WTC11 (cell line): ENCODE measurements at regions not wholly inside any gene's neighbourhood (a gene's known extent, or its start where the extent isn't known, plus 50 kb on each side); places are given as distances from the start of the nearest gene placed in this dataset.

Experiments used
- ATAC-seq: fragments of 200-7000 bp; cut with Tn5 transposase; 2 replicates; pipeline ENCODE4 v1.10.0; 2021; ENCODE audit warnings: mild to moderate bottlenecking, moderate library complexity
- CTCF ChIA-PET: fragments of 300-600 bp; sonication (Branson Sonifier 250); formaldehyde crosslinking; loops from one replicate; lab custom pipeline; 2021; ENCODE audit warnings: antibody characterized with exemption; lab: Charles Lee
- POLR2A ChIA-PET: fragments of 350-600 bp; sonication (Branson Sonifier 250); formaldehyde crosslinking; loops from one replicate; lab custom pipeline; 2021; ENCODE audit warnings: antibody characterized with exemption; lab: Charles Lee
- DNase-seq: peaks from one replicate; pipeline ENCODE4 v3.0.0; 2021; ENCODE audit warnings: low spot score
- H3K27ac Mint-ChIP-seq: 2 replicates; pipeline ENCODE4 v1.8.0; 2021; ENCODE audit warnings: mixed read lengths
- H3K27me3 Mint-ChIP-seq: 2 replicates; pipeline ENCODE4 v1.8.0; 2021; ENCODE audit warnings: low read depth, mild to moderate bottlenecking, moderate library complexity, mixed read lengths
- H3K36me3 Mint-ChIP-seq: 2 replicates; pipeline ENCODE4 v1.8.0; 2021; ENCODE audit warnings: mixed read lengths
- H3K4me1 Mint-ChIP-seq: 2 replicates; pipeline ENCODE4 v1.8.0; 2022; ENCODE audit warnings: mixed read lengths
- H3K4me3 Mint-ChIP-seq: 2 replicates; pipeline ENCODE4 v1.8.0; 2021; ENCODE audit warnings: mild to moderate bottlenecking, moderate library complexity, mixed read lengths
- H3K9me3 Mint-ChIP-seq: 2 replicates; pipeline ENCODE4 v1.8.0; 2021; ENCODE audit warnings: mixed read lengths
- ATF3 ChIP-seq: sonication (generic); formaldehyde crosslinking; conservative IDR thresholded peaks from 2 replicates; pipeline ENCODE4 v1.8.1; 2022; ENCODE audit warnings: mild to moderate bottlenecking, missing genetic modification reagents
- CREB1 ChIP-seq: sonication (generic); formaldehyde crosslinking; IDR thresholded peaks from 2 replicates; pipeline ENCODE4 v1.8.0; 2023; ENCODE audit warnings: mild to moderate bottlenecking, missing genetic modification reagents
- CREM ChIP-seq: sonication (generic); formaldehyde crosslinking; IDR thresholded peaks from 2 replicates; pipeline ENCODE4 v1.8.1; 2022; ENCODE audit warnings: mild to moderate bottlenecking, missing genetic modification reagents, moderate library complexity
- FOXJ3 ChIP-seq: sonication (generic); formaldehyde crosslinking; IDR thresholded peaks from 2 replicates; pipeline ENCODE4 v1.9.0; 2021; ENCODE audit warnings: missing genetic modification reagents, mild to moderate bottlenecking, borderline replicate concordance
- FOXK1 ChIP-seq: sonication (generic); formaldehyde crosslinking; IDR thresholded peaks from 2 replicates; pipeline ENCODE4 v1.8.0; 2022; ENCODE audit warnings: mild to moderate bottlenecking, moderate library complexity, missing genetic modification reagents
- FOXP1 ChIP-seq: sonication (generic); formaldehyde crosslinking; IDR thresholded peaks from 2 replicates; pipeline ENCODE4 v1.8.0; 2022; ENCODE audit warnings: missing genetic modification reagents, mild to moderate bottlenecking, moderate library complexity, borderline replicate concordance
- GABPB1 ChIP-seq: sonication (generic); formaldehyde crosslinking; IDR thresholded peaks from 2 replicates; pipeline ENCODE4 v1.8.1; 2023; ENCODE audit warnings: mild to moderate bottlenecking, missing genetic modification reagents
- JAZF1 ChIP-seq: fragments of 250-450 bp; sonication (Bioruptor Pico); IDR thresholded peaks from 2 replicates; pipeline ENCODE4 v1.9.0; 2021; ENCODE audit warnings: moderate library complexity, mild to moderate bottlenecking, inconsistent platforms
- MAX ChIP-seq: sonication (generic); formaldehyde crosslinking; IDR thresholded peaks from 2 replicates; pipeline ENCODE4 v1.8.0; 2022; ENCODE audit warnings: mild to moderate bottlenecking, missing genetic modification reagents
- MLX ChIP-seq: sonication (generic); formaldehyde crosslinking; IDR thresholded peaks from 2 replicates; pipeline ENCODE4 v1.8.1; 2023; ENCODE audit warnings: mild to moderate bottlenecking, missing genetic modification reagents, moderate library complexity
- MYBL2 ChIP-seq: sonication (generic); formaldehyde crosslinking; IDR thresholded peaks from 2 replicates; pipeline ENCODE4 v1.8.1; 2023; ENCODE audit warnings: mild to moderate bottlenecking, moderate library complexity, missing genetic modification reagents
- NR1H2 ChIP-seq: sonication (generic); formaldehyde crosslinking; IDR thresholded peaks from 2 replicates; pipeline ENCODE4 v1.9.0; 2021; ENCODE audit warnings: mild to moderate bottlenecking, moderate library complexity, missing genetic modification reagents
- PREB ChIP-seq: sonication (generic); formaldehyde crosslinking; IDR thresholded peaks from 2 replicates; pipeline ENCODE4 v1.8.1; 2022; ENCODE audit warnings: mild to moderate bottlenecking, missing genetic modification reagents, moderate library complexity, borderline replicate concordance
- PRRX2 ChIP-seq: fragments of 250-450 bp; sonication (Bioruptor Pico); IDR thresholded peaks from 2 replicates; pipeline ENCODE4 v1.8.0; 2021; ENCODE audit warnings: mild to moderate bottlenecking
- SMAD3 ChIP-seq: sonication (generic); formaldehyde crosslinking; IDR thresholded peaks from 2 replicates; pipeline ENCODE4 v1.8.0; 2022; ENCODE audit warnings: missing genetic modification reagents, mild to moderate bottlenecking, borderline replicate concordance
- TP53 ChIP-seq: sonication (generic); formaldehyde crosslinking; IDR thresholded peaks from 2 replicates; pipeline ENCODE4 v1.8.1; 2023; ENCODE audit warnings: mild to moderate bottlenecking, missing genetic modification reagents
- ZMAT4 ChIP-seq: fragments of 250-450 bp; sonication (Bioruptor Pico); IDR thresholded peaks from 2 replicates; pipeline ENCODE4 v1.9.0; 2021; ENCODE audit warnings: mild to moderate bottlenecking
- ZNF263 ChIP-seq: sonication (generic); formaldehyde crosslinking; IDR thresholded peaks from 2 replicates; pipeline ENCODE4 v1.8.1; 2022; ENCODE audit warnings: low read depth, mild to moderate bottlenecking, moderate library complexity, missing genetic modification reagents
- ZNF281 ChIP-seq: sonication (generic); formaldehyde crosslinking; IDR thresholded peaks from 2 replicates; pipeline ENCODE4 v1.8.0; 2023; ENCODE audit warnings: mild to moderate bottlenecking, missing genetic modification reagents
- ZNF416 ChIP-seq: fragments of 250-450 bp; sonication (Bioruptor Pico); IDR thresholded peaks from 2 replicates; pipeline ENCODE4 v1.9.0; 2021; ENCODE audit warnings: mild to moderate bottlenecking, inconsistent platforms
- ZNF425 ChIP-seq: fragments of 250-450 bp; sonication (Bioruptor Pico); conservative IDR thresholded peaks from 2 replicates; pipeline ENCODE4 v1.9.0; 2021; ENCODE audit warnings: mild to moderate bottlenecking
- ZNF512 ChIP-seq: sonication (generic); formaldehyde crosslinking; IDR thresholded peaks from 2 replicates; pipeline ENCODE4 v1.8.1; 2022; ENCODE audit warnings: missing genetic modification reagents, borderline replicate concordance

- no peak for TF ChIP-seq ZNF425
- TF ChIP-seq MYBL2 = no peak
Measured at GRCh38 chr3:13134166-13134878, 61.1 kb upstream of the IQSEC1 start (continued).

GRCh38 chr3:13133471-13133981 lies 60.3 kb upstream of the IQSEC1 start:
- POLR2A ChIA-PET = no interaction called here
- Mint-ChIP-seq H3K36me3 (no peaks in the 10 kb centered on the region), H3K27me3 (no peaks in the 10 kb centered on the region), H3K4me3 (no peak overlapping the region), H3K27ac (no peak overlapping the region; the same call in 1 of the 2 replicates), H3K9me3 (no peaks in the 10 kb centered on the region), H3K4me1 (peaks cover 16% of the 10 kb centered on the region)
- DNase-seq (no peak), ATAC-seq (no peak)
- CTCF ChIA-PET = interaction anchor here (3.4 kb wide), 1 partner anchor 41 kb away, joined by 14 read pairs; no protein-coding TSS in a partner anchor
- TF ChIP-seq ZNF281 (CRISPR knock-in tag) (no peak), NR1H2 (CRISPR knock-in tag) (no peak), MAX (CRISPR knock-in tag) (no peak), JAZF1 (CRISPR knock-in tag) (no peak), ZNF263 (CRISPR knock-in tag) (no peak), CREM (CRISPR knock-in tag) (no peak), CREB1 (no peak), PREB (no peak), ZNF512 (no peak), PRRX2 (no peak), FOXP1 (CRISPR knock-in tag) (no peak), FOXK1 (CRISPR knock-in tag) (no peak), ATF3 (CRISPR knock-in tag) (no peak), ZMAT4 (CRISPR knock-in tag) (no peak), FOXJ3 (CRISPR knock-in tag) (no peak), ZNF416 (no peak), GABPB1 (CRISPR knock-in tag) (no peak), SMAD3 (CRISPR knock-in tag) (no peak), TP53 (no peak), MLX (no peak)
